Endothelial cell of umbilical vein (primary cell): ENCODE measurements at regions not wholly inside any gene's neighbourhood (a gene's known extent, or its start where the extent isn't known, plus 50 kb on each side); places are given as distances from the start of the nearest gene placed in this dataset.

Source experiments
- BruUV-seq: library from RNA; stranded (reverse); fragments of 400-500 nt; replicated peaks from 2 replicates; lab custom pipeline; 2021; lab: Mats Ljungman, UMichigan
- CTCF ChIA-PET: fragments of 300-600, 350-600 bp; sonication (Branson Sonifier 250); formaldehyde crosslinking; loops from one replicate; lab custom pipeline; 2021; ENCODE audit warnings: antibody characterized with exemption, inconsistent platforms; lab: Charles Lee
- POLR2A ChIA-PET: fragments of 300-600, 350-600 bp; sonication (Branson Sonifier 250); formaldehyde crosslinking; loops from one replicate; lab custom pipeline; 2021; ENCODE audit warnings: antibody characterized with exemption, inconsistent platforms; lab: Charles Lee
- DNase-seq: peaks from one replicate; pipeline ENCODE4 v3.0.0-alpha.2; 2011; ENCODE audit warnings: low read depth, low spot score
- FAIRE-seq: peaks from 2 replicates; lab custom pipeline; 2011; peaks lifted over from hg19 to GRCh38; lab: Jason Lieb, UNC
- H2AFZ ChIP-seq: 2 replicates; pipeline ENCODE4 v1.6.0; 2012; ENCODE audit warnings: low read depth, low read length, control low read depth, inconsistent platforms
- H3K27ac ChIP-seq: 2 replicates; pipeline ENCODE4 v1.5.1; 2011; ENCODE audit warnings: low read depth, mild to moderate bottlenecking, control low read depth, low read length, moderate library complexity; ENCODE audit not compliant: insufficient read depth
- H3K27me3 ChIP-seq, 2 experiments: 2 replicates each; pipeline versions ENCODE4 v1.6.0 to v1.6.1; 2011; ENCODE audit warnings: low read length in 2 of 2, mixed read lengths in 1 of 2; ENCODE audit not compliant: control insufficient read depth in 2 of 2, insufficient read depth in 2 of 2
- H3K36me3 ChIP-seq, 2 experiments: 2 replicates in 1 of 2; 3 replicates in 1 of 2; pipeline ENCODE4 v1.5.1; 2011; ENCODE audit warnings: low read length in 2 of 2, mild to moderate bottlenecking in 1 of 2, moderate library complexity in 1 of 2; ENCODE audit not compliant: control insufficient read depth in 2 of 2, insufficient read depth in 2 of 2; ENCODE audit errors: extremely low read depth in 1 of 2
- H3K4me1 ChIP-seq: 3 replicates; pipeline ENCODE4 v1.5.1; 2011; ENCODE audit warnings: mild to moderate bottlenecking, low read length; ENCODE audit not compliant: control insufficient read depth, insufficient read depth; ENCODE audit errors: extremely low read depth
- H3K4me2 ChIP-seq: 2 replicates; pipeline ENCODE4 v1.6.1; 2011; ENCODE audit warnings: low read length, control low read depth, mixed read lengths; ENCODE audit not compliant: insufficient read depth
- H3K4me3 ChIP-seq, 3 experiments: fragments of 200-600 bp in 1 of 3; sonication (generic), shearing (Covaris generic) in 1 of 3; replicated peaks in 1 of 3; 2 replicates each; pipeline ENCODE4 v1.5.1; 2011 to 2016; ENCODE audit warnings: control low read depth in 3 of 3, low read length in 3 of 3, mild to moderate bottlenecking in 2 of 3, inconsistent platforms in 1 of 3, low read depth in 1 of 3, moderate library complexity in 1 of 3; ENCODE audit not compliant: insufficient read depth in 1 of 3
- H3K79me2 ChIP-seq: 2 replicates; pipeline ENCODE4 v1.6.0; 2012; ENCODE audit warnings: low read length, inconsistent platforms; ENCODE audit not compliant: control insufficient read depth, insufficient read depth
- H3K9ac ChIP-seq: replicated peaks from 2 replicates; pipeline ENCODE3; 2011; ENCODE audit warnings: low read length, control low read depth; ENCODE audit not compliant: insufficient read depth; ENCODE audit errors: extremely low read depth
- H3K9me1 ChIP-seq: replicated peaks from 3 replicates; pipeline ENCODE4 v1.6.0; 2011; ENCODE audit warnings: mild to moderate bottlenecking, low read length; ENCODE audit not compliant: control insufficient read depth, insufficient read depth; ENCODE audit errors: extremely low read depth
- H3K9me3 ChIP-seq: replicated peaks from 2 replicates; pipeline ENCODE4 v1.5.1; 2012; ENCODE audit warnings: low read length, inconsistent platforms; ENCODE audit not compliant: control insufficient read depth, insufficient read depth
- H4K20me1 ChIP-seq: replicated peaks from 2 replicates; pipeline ENCODE3; 2011; ENCODE audit warnings: mild to moderate bottlenecking, low read length; ENCODE audit not compliant: control insufficient read depth, insufficient read depth; ENCODE audit errors: extremely low read depth
- CTCF ChIP-seq, 2 donors: IDR thresholded peaks; 1 replicate in 1 of 2; 2 replicates in 1 of 2; pipeline ENCODE4 v1.5.1; 2011; ENCODE audit warnings: low read length in 2 of 2, mild to moderate bottlenecking in 2 of 2, moderate library complexity in 2 of 2, control low read depth in 1 of 2, inconsistent platforms in 1 of 2, low read depth in 1 of 2; ENCODE audit not compliant: insufficient read depth in 1 of 2; ENCODE audit errors: extremely low read depth in 1 of 2
- FOS ChIP-seq: IDR thresholded peaks from 2 replicates; pipeline ENCODE4 v1.6.1; 2011; ENCODE audit warnings: mild to moderate bottlenecking, low read length, moderate library complexity, borderline replicate concordance; ENCODE audit not compliant: insufficient read depth
- JUN ChIP-seq: IDR thresholded peaks from 2 replicates; pipeline ENCODE4 v1.6.1; 2011; ENCODE audit warnings: borderline replicate concordance, low read depth; ENCODE audit not compliant: insufficient read length, insufficient read depth
- dilution Hi-C: fragments of 300-500 bp; cut with MboI; formaldehyde crosslinking; loops from one replicate; pipeline ENCODE4 v1.15.0; 2019; ENCODE audit warnings: low sequenced_read_pairs; ENCODE audit not compliant: extremely low pct_ligation_motif_present
- intact Hi-C: fragments of 100-400 bp; cut with micrococcal nuclease; formaldehyde crosslinking; loops from one replicate; pipeline ENCODE4 v1.10.0; 2022

GRCh38 chr7:9175871-9176270 is 742.5 kb downstream of the NXPH1 start:
- Histone ChIP-seq H3K4me3 (no peak overlapping the region), H3K9ac (no peak overlapping the region), H4K20me1 (no peaks in the 10 kb centered on the region), H3K79me2 (no peaks in the 10 kb centered on the region), H3K27me3 (no peaks in the 10 kb centered on the region), H3K27ac (no peak overlapping the region), H3K4me1 (no peaks in the 10 kb centered on the region), H3K4me2 (no peak overlapping the region), H3K9me3 (peaks cover 10% of the 10 kb centered on the region), H3K9me1 (no peaks in the 10 kb centered on the region), H2AFZ (no peak overlapping the region), H3K36me3 (no peaks in the 10 kb centered on the region)
- BruUV-seq, result no TSS peak
- FAIRE-seq, result no peak
- POLR2A ChIA-PET, result no interaction called here
- CTCF ChIA-PET, result no interaction called here
- TF ChIP-seq CTCF (IDR thresholded peaks at IDR 0.05; ENCODE audit: extremely low read depth in 1 of 2, insufficient read depth in 1 of 2, low read depth in 1 of 2, low read length in 2 of 2) (no peak), JUN (no peak)
- intact Hi-C loops (no loop called here), dilution Hi-C loops (no loop called here)
- DNase-seq, result no peak

- POLR2A ChIA-PET, result no interaction called here
- Histone ChIP-seq H3K4me2 (no peak overlapping the region), H3K4me3 (no peak overlapping the region), H3K9me3 (peaks cover 4% of the 10 kb centered on the region), H3K27ac (no peak overlapping the region), H3K27me3 (no peaks in the 10 kb centered on the region), H3K4me1 (no peaks in the 10 kb centered on the region), H3K9me1 (no peaks in the 10 kb centered on the region), H3K36me3 (no peaks in the 10 kb centered on the region), H2AFZ (no peak overlapping the region), H4K20me1 (no peaks in the 10 kb centered on the region), H3K9ac (no peak overlapping the region), H3K79me2 (no peaks in the 10 kb centered on the region)
- intact Hi-C loops (no loop called here), dilution Hi-C loops (no loop called here)
- DNase-seq, result no peak
- TF ChIP-seq JUN (no peak), FOS (no peak)
- CTCF ChIA-PET, result no interaction called here
- FAIRE-seq, result no peak
- no TSS peak for BruUV-seq
Observed at GRCh38 chr7:9181356-9181755, 747.9 kb downstream of the NXPH1 start.
